NCI-H1436 (cell line): ENCODE measurements at regions not wholly inside any gene's neighbourhood (a gene's known extent, or its start where the extent isn't known, plus 50 kb on each side); places are given as distances from the start of the nearest gene placed in this dataset.

ENCODE experiments used
- DNase-seq: peaks from one replicate; lab custom pipeline; 2025; lab: John Stamatoyannopoulos, UW

- no peak for DNase-seq
Observed at GRCh38 chr6:25224242-25224641, 54.9 kb upstream of the CARMIL1 start.

GRCh38 chr6:25227854-25228253 is 51.3 kb upstream of the CARMIL1 start:
- DNase-seq: no peak
